ENCODE measurements at regions not wholly inside any gene's neighbourhood (a gene's known extent, or its start where the extent isn't known, plus 50 kb on each side); places are given as distances from the start of the nearest gene placed in this dataset.

GRCh38 chr21:28496517-28496916 lies 496.2 kb downstream of the LTN1 start:
- TF ChIP-seq EP300 (IDR thresholded peaks at IDR 0.05) = no peak
- no peak for TF ChIP-seq POLR2AphosphoS5 (IDR thresholded peaks at IDR 0.05)
- no peak for TF ChIP-seq CTCF (IDR thresholded peaks at IDR 0.05)
- TF ChIP-seq POLR2A (IDR thresholded peaks at IDR 0.05) = no peak
